HG02885 (cell line): ENCODE measurements at regions not wholly inside any gene's neighbourhood (a gene's known extent, or its start where the extent isn't known, plus 50 kb on each side); places are given as distances from the start of the nearest gene placed in this dataset.
A peak's percentile ranks its signal among the peaks of the same experiment; 100 is the strongest.
"Not testable (repeated sequence)": the region's sequence is repeated elsewhere in the genome, so short reads cannot be mapped to it uniquely, and the experiment has no call there.

Experiments used
- ATAC-seq: cut with Tn5 transposase; IDR thresholded peaks from one replicate; pipeline ENCODE4 v1.9.1; 2021; ENCODE audit warnings: mild to moderate bottlenecking; ENCODE audit not compliant: unreplicated experiment, poor library complexity

DNA sequence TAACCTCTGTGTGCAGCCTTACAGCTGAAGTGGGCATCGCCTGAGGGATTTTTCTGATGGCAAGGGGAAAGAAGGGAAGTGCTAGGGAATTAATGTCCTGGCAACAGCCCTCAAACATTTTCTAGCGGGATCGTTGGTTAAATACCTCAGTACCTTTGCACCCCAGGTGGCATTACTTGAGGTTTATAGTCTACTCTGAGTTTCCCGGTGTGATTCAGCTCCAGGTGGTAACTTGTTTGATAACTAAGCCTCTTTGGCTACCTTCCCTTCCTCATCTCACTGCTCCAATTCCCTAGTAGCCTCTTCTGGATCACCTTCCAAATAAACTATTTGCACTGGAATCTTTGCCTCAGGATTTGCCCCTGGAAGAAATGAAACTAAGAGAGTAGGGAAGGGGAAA, 237.0 kb upstream of the SSTR1 start:
- no peak for ATAC-seq

DNA sequence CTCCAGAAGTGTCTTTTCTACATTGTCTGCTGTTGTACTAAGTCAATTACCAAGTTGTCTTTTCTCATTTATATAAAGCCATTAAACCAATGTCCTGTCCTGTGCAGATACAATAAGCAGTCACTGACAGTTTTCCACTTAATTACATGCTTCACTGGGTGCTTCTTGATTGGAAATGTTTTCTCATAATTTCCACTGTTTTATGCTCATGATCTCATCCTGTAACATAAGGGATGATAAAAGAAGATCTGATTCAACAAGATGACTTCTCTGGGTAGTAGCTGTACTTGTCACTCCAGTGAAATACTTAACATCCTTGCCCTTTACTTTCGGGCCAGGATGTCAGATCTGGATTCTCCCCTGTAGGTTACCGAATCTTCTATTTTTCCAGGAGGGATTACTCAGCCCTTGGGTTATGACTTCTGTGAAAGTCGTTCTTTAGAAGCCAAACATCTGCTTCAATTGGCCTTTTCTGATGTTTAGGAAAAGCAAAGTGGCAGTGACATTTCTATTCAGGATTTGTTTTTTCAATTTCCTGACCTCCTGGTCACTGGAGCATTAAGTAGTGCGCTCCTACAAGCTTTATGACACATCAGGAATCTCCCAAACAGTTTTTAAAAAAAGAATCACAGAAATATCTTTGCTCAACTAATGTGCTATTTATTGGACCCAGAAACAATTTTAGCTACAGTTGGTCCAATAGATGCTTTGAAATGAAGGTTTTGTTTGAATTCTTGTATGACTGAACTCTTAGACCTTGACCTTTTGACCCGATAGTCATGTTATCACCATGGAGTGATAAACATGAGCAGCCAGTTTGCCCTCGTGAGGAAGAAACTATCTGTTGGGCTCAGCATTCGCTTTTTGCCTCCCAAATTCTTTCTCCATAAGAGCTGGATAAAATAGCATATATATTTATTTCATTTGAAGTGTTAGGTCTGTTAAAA, 234.5 kb upstream of the SSTR1 start:
- no peak for ATAC-seq

DNA sequence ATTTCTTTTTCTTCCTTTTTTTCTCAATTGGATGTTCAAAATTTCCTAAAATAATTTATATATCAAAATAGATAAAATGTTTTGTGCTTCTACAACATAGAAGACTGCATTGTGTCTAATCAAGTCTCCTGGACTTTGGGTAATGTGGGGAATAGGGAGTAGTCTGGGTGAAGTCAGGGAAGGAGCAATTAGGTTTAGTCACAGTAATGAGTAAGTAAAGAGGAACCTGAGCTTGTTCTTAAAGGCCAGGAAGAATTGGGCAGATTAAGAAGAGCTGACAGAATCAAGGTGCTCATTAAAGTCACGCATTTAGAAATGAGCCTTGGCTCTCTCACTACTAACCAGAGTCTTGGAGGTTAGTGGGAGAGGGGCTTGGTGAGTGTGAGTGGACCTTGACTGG, 233.3 kb upstream of the SSTR1 start:
- no peak for ATAC-seq

DNA sequence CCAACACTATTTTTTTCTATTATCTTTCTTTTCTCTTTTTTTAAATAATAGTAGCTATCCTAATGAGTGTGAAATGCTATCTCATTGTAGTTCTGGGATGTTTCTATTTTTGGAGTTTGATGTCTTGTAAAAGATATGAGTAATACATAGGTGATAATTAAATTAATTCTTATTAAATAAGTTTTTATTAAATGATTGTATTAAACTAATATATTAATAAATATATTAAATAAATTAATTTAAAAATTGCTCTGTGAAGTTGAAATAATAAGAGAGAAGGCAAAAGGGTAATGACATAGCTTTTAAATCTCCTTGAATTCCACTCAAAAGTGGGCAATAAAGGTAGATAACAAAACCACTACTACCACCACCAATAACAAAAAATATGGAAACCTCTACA, 230.2 kb upstream of the SSTR1 start:
- no peak for ATAC-seq

DNA sequence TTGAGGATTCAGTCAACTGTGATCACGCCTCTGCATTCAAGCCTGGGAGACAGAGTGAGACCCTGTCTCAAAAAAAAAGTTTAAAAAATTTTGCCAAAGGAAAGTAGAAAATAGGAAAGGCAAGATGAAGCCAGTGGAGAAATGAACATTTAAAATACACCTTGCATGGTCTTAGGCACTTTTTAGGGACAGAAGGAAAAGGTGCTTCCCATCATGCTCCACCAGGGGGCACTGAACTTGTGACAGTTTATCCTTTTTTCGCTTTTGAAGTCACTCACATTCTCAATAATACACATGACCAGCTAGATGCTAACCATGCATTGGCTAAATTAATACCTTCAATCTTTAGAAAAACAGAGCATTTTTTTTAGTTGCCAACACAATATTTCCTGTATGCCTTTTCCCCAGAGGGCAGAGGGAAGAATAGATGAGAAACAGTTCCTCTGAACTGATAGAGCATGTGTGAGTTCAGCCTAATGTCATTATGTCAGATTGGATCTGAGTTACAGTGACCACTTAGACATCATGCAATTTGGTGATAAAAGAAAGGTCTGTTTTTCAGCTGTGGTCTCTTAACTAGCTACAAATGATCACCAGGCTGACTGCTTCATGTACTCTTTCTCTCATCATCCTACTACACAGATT, 221.8 kb upstream of the SSTR1 start:
- peak; percentile 61 for ATAC-seq

DNA sequence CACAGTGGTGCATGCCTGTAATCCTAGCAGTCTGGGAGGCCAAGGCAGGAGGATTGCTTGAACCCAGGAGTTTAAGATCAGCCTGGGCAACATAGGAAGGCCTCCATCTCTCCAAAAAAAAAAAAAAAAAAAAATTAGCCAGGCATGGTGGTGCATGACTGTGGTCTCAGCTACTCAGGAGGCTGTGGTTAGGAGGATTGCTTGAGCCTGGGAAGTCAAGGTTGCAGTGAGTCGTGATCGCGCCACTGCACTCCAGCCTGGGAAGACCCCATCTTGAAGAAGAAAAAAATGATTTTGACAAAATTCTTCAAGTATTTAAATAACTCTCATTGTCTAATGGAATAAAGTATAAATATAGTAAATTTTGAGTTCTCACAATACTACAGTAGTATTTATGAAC, 219.2 kb upstream of the SSTR1 start:
- no peak for ATAC-seq

DNA sequence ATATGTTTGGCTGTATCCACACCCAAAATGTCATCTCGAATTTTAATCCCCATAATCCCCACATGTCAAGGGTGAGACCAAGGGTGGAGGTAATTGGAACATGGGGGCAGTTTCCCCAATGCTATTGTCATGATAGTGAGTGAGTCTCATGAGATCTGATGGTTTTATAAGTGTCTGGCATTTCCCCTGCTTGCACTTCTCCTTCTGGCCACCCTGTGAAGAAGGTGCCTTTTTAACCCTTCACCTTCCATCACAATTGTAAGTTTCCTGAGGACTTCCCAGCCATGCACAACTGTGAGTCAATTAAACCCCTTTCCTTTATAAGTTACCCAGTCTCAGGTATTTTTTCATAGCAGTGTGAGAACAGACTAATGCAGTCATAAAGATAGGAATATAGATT, 216.7 kb upstream of the SSTR1 start:
- no peak for ATAC-seq

DNA sequence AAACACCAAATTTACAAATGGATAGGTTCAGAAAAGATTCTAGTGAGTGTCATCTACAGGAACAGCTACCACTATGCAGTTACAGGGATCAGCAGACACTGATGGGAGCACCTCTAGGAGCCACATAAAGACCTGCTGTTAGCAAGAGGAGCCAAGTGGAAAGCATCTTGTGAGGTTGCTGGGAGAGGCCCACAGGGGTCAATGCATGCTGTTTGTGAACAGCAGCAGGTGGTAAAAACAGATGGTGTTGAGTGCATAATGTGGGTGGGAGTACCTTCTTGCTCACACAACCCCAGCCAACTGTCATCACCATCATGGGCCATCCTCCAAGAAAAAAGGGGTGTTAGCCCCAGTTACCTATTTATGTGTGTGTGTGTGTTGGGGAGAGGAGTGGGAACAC, 215.2 kb upstream of the SSTR1 start:
- no peak for ATAC-seq

DNA sequence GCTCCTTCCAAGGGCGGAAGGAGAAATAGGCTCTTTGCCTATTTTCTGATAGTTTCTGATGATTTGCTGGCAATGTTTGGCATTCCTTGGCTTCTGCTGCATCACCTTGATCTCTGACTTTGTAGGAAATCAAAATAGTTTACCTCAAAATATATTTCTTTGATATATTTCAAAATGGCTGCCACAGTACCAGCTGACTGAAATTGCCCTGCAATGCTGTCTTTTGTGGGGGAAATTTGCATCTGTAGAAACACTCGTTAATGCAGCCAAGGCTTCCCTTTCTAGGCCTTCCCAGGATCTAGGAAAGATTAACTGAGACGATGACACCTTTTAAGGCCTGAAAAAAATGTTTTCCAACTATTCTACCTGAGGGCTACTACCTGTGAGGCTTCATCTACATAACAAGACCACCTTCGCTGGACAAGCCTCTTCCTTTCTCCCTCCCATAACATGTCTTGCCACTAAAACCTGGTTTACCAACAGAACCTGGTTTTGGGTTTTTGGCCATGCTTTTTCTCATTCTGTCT, 212.8 kb upstream of the SSTR1 start:
- no peak for ATAC-seq

DNA sequence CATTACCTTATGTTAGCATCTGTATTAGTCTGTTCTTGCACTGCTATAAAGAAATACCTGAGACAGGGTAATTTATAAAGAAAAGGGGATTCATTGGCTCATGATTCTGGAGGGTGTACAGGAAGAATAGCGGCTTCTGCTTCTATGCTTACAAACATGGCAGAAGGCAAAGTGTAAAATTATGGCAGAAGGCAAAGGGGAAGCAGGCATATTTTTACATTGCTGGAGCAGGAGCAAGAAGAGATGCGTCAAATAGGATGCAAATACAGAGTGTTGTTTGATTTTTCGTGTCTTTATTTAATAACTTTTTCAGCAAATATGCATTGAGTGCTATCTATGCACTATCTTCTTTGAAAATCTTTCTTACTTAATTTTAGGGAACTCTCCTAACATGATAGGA, 210.7 kb upstream of the SSTR1 start:
- no peak for ATAC-seq

DNA sequence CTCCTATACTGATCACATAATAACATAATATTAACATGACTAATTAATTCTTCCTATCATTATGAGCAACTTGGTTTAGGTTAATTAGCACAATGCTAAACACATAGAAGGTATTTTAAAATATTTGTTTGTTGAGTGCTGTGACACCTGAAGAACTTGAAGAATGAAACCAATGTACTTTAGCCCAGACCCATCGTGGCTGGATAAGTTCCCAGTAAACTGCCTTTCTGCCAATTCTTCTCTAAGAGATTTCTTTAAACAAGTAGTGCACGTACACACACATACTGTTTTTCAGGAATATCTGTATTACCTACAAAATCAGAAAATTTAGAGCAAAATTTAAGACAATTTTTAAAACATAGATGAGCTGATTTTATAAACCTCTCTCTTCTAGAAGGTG, 207.4 kb upstream of the SSTR1 start:
- no peak for ATAC-seq

DNA sequence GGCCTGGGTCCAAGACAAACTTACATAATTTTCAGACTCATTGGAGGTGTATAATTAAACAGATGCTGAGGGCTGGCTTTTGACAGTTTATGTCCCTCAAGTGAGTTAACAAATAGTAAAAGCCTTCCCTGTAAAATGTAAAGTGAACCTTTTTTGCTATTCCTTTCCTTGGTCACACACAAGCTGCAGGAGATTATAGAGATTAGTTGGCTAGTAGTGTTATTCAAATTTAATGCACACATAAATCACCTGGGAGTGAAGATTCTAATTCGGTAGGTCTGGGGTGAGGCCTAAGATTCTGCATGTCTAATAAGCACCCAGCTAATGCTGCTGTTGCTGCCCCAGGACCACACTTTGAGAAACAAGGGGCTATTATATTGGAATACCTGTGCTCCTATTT, 206.2 kb upstream of the SSTR1 start:
- ATAC-seq = no peak

DNA sequence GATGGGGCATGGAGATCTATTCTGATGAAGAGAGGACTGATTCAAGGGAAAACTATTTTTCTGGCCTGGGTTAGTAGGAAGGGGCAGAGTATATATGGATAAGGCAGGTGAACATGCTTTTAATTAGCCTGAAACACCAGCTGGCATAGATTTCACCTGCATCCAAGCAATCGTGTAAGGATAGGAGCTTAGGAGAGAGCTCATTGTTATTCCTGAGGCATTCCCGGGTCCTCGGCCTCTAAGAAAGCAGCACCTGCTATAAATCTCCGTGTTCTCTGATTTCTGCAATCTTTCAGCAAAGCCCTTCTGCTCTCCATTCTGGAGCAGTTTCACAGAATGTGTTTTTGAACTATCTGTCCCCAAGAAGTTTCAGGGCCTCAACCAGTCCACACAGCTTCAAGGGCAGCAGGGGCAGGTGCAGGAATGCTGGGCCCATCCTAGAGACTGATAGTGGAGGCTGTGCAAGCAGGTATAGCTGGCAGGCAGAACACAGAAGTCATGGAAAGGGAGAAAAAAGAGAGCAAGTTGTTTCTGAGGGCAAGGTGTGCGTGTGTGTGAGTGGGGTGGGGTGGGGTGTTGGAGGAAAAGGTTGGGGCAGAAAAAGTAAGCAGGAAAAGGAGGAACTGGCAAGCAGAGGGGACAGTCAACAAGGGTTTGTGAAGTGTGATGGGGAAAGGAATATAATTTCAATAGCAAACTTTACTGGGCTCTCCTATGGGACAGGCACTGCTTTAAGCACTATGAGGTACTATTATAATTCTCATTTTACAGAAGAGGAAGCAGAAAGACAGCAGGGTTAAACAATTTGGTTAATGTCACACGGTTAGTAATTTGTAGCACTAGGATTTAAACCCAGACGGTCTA, 203.7 kb upstream of the SSTR1 start:
- ATAC-seq = no peak

DNA sequence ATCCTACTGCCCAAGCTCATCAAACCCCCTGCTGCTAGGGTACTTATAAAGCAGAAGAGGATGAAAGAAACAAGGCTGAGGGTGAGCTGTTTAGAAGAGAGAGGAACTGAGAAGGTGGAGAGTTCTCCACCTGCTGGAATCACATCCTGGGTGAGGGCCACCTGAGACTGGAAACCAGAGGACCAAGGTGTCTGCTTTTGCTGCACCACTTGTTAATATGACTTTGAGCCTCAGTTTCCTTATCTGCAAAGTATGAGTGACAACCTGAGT, 203.2 kb upstream of the SSTR1 start:
- no peak for ATAC-seq

DNA sequence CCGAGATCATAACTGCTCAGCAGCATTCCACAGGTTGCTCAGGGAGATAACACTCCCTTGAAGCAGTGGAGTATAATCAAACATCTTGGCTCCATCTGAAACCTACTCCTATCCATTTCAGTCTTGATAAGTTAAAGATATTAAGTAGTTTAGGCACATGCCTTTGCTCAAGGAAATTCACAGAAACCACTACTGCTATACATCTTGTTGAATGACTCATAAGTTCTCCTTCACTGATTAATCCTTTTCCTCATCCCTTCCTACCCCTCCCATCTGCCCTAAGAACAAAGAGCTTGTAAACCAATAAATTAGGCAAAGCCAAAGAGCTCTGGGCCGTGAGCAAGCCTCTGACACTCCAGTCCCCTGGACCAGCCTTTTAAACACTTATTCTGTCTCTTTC, 196.5 kb upstream of the SSTR1 start:
- not testable (repeated sequence) for ATAC-seq

DNA sequence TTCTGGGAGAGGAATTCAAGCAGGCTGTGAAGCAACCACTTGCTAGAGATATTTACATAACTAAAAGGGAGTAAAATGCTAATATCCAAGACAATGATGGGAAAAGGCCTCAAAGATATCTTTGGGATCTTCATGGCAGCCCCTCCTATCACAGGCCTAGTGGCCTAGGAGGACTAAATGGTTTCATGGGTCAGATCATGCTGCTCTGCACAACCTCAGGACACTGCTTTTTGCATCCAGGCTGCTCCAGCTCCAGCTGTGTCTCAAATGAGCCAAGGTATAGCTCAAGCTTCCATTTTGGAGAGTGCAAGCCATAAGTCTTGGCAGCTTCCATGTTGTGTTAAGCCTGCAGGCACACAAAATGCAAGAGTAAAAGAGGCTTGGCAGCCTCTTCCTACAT, 195.6 kb upstream of the SSTR1 start:
- no peak for ATAC-seq

DNA sequence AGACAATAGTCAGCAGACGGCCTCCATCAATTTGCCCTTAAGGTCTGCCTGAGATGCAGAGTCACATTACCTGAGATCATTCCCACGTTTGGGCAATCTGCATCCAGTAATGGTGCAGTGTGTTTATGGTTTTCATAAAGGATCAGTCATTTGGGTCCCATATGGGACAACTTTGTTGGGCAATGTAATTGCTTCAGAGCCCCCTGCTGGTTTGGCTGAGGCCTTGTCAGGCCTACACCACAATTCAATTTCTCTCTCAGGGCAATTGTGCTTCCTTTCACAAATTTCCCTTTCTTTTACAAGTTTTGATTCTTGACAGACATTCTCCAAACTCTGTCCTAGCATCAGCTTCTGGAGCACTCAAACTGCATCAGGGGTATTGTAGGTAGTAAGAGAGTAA, 191.2 kb upstream of the SSTR1 start:
- ATAC-seq = no peak

DNA sequence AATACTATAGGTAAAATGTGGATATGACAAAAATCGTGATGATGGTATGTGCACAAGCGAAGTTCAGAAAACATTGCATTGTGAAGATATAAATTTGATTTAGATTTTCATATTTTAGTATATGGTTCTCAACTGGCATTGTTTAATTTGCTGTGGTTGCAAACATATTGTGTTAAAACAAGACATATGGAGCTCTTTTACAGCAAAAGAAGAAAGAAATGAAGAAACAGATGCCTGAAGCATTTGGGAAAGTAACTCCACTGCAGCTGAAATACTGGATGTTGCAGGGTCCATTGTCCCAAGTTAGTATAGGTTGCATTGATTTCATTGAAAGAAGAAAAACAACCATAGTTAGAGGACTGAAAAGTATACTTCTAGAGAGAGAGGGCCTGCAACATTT, 185.8 kb upstream of the SSTR1 start:
- ATAC-seq = no peak

DNA sequence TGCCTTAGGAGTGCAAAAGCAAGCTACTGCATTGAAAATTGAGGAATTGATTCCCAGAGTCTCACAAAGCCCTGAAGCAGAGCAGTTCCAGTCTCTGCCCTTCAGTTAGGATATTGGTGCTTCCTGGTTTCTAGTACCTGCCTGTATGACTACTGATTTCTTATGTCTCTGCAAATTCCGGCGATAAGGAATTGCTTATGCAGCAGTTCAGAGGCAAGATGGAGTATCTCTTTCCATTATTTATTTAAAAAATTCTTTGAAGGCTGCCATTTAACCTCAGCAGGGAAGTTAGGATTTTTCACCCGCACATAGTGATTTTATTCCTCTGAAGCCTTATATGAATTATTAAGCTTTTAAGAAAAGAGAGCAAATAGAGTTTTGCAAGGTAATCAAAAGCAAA, 184.9 kb upstream of the SSTR1 start:
- no peak for ATAC-seq

DNA sequence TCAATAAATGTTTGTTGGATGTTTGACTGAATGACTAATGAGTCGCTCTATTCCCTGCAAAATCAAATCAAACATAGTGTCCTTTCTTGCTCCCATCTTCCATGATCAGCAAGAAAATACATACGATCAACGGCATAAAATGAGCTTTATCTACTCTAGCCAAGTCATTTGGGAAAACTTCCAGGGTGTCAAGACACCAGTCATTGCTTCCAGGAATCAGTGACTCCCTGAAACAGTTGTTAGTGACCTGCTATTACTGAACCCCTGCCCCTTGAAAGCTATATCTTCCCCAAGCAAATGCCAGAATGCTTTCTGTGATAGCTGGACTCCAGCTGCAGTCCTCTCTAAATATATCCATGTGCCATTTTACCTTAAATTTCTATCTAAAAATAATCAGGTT, 169.5 kb upstream of the SSTR1 start:
- no peak for ATAC-seq

DNA sequence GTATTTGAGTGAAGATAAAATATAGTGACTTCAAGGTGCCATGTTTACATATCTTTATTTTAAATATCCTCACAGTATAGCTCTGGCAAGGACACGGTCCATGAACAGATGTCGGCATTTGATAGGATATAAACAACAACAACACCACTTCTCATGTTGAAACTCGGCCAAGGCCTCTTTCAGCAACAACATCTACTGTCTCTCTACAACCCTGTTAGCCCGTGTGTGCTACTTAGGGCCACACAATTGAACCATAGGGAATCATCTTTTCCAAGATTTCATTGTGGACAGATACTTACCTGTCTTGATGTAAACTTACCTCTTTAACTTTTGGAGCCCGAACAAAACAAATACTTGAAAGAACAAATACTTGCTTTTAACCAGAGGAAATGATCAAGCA, 168.7 kb upstream of the SSTR1 start:
- ATAC-seq = no peak
